Mucosa of gallbladder (tissue), 1 donor: ENCODE measurements at regions not wholly inside any gene's neighbourhood (a gene's known extent, or its start where the extent isn't known, plus 50 kb on each side); places are given as distances from the start of the nearest gene placed in this dataset.
"Not testable (repeated sequence)": the region's sequence is repeated elsewhere in the genome, so short reads cannot be mapped to it uniquely, and the experiment has no call there.

Source experiments
- DNase-seq: peaks from one replicate; pipeline ENCODE4 v3.0.0-alpha.2; 2020; ENCODE audit warnings: low spot score
- donor health status: DM: no; HTN: no; CAD: no.

DNA sequence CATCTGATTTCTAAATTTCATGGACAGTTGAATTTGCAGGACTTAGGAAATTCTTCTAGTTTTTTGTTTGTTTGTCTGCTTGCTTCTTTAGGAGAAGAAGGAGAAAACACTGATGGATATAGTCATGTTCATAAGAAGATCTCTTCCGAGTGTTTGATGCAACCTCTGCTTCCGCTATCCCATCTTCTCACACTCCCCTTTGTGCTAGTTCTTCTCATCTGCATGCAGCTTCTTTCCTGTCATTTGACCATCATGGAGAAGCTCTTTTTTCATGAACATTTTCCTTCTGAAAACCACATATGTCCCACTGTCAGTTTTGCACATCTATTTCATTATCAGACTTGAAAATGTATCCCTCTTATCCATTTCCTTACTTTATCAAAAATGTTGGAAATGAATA, 346.9 kb upstream of the PRKCQ start:
- no peak for DNase-seq

GRCh38 chr10:6925146-6925545, 345.1 kb upstream of the PRKCQ start:
- no peak for DNase-seq

DNA sequence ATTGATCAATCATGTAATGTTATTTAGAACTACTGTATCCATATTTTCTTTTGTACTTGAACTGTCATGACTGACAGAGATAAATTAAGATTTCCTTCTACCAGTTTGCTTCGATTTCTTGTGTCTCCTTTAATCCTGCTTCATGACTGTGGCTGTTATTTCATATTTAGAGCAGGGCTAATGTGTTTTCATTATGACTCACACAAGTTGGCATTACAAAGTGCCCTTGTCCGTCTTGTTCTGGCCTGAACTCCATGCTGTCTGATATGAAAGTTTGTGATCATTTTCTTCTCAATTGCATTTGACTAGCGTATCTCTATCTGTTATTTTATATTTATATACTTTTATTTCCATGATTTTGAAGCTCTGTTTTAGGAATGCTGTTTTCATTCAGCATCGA, 344.1 kb upstream of the PRKCQ start:
- DNase-seq: no peak

DNA sequence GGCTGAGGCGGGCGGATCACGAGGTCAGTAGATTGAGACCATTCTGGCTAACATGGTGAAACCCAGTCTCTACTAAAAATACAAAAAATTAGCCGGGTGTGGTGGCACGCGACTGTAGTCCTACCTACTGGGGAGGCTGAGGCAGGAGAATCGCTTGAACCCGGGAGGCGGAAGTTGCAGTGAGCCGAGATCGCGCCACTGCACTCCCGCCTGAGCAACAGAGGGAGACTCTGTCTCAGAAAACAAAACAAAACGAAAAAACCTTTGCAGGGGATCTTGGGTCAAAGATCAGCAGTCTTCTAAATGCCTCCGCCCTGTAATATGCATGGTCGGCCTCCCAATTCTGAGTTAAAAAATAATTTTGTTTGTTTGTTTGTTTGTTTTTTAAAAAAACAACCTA, 340.9 kb upstream of the PRKCQ start:
- DNase-seq: not testable (repeated sequence)

DNA sequence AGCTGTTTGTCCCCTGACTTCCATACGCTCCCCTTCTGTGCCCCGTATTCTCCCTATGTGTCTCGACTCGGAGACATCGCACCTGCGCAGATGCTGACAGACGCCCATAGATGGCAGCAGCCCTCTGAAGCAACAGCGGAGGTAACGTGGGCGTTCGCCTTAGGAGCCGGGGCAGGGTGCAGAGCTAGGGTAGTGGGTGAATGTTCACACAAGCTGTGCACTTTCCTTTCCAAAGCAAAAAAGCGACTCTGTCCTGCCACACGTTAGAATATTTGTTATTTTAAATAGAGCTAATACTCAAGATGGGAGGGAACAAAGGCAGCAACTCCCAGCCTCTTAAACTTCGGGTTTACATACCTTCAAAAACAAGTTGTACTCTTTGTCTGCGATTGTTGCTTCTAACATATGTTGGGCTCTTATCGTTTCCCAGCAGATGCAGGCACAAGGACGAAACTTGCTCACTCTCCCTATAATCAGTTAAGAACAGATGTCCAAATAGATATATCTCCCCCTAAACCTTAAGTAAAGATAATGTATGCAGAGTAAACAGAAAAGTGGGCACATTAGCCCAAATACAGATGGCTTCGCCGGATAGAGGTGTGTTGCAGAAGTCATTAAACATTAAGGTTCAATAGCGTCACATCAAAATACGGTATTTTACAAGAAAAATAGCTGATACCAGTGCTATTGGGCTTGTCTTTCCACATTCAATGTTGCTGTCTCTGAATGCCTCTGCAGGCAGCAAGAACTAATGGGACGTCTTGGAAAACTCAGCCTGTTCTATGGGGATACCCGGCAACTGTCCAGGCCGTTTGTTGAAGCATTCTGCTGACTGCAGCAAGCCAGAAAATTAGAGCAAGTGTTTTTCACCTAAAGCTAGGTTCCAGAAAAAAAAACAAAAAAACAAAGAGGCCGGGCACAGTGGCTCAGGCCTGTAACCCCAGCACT, 340.3 kb upstream of the PRKCQ start:
- DNase-seq: peak; percentile 65

DNA sequence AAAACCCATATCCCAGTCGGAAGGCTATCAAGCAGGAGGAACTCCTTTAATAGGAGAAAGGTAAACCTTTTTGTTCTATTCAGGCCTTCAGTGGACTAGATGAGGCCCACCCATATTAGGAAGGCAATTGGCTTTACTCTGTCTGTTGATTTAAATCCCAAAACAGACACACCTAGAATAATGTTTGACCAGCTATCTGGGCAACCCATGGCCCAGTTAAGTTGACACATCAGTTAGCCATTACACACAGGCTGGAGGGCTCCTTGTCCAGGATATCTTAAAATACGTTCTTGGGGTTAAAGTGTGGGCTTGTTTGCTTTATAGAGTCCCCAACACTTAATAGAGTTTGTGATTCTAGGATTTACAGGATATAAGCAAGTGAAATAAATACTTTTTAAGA, 339.0 kb upstream of the PRKCQ start:
- no peak for DNase-seq

DNA sequence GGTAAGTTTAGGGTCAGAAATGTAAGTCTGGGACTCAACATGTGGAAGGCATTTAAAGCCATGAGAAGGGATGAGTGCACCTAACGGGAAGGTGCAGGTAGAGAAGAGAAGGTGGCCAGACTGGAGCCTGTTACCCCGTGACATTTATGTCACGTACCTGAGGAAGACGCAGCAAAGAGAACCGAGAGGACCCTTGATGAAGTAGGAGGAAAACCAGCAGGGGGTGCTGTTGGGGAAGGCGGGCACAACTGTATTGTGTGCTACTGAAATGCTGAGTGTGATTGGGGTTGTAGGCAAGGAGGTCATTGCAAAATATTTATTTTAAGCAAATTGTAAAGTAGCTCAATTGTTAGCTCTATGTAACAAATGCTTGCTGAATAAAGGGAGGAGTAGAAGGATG, 338.2 kb upstream of the PRKCQ start:
- DNase-seq: peak; percentile 35

GRCh38 chr10:6917125-6917524, 337.0 kb upstream of the PRKCQ start:
- no peak for DNase-seq

DNA sequence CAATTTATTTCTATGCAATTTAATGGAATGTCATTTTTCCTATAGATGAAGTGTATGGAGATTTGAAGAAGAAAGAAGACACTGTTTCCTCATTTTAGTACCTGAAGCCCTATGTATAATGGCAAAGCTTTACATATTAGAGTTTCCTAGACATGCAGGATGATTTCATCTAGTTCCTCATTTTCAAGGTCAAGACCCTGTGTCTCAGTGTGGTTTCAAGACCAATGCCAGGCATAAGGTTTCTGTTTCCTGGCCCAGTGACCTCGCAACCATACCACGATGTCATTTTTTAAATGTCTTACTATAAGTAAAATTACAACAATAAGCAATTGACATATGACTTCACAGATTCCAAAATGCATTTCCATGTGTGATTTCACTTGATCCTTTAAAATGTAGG, 336.5 kb upstream of the PRKCQ start:
- no peak for DNase-seq

DNA sequence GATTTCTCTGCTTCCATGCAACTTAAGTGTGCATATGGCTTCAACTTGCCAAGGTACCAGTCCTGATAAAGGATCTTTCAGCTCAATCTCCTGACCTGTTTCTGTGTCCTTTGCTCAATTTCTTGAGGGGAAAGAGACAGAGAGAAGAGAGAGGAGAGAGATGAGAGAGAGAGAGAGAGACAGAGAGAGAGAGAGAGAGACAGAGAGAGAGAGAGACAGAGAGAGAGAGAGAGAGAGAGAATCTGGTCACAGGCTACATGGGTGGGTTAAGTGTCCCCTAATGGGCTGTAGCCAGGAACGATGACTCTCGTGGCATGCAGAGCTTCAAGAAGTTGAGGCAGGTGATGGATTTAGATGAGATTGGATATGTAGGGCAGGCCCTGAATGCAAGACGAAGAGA, 335.2 kb upstream of the PRKCQ start:
- DNase-seq: no peak

DNA sequence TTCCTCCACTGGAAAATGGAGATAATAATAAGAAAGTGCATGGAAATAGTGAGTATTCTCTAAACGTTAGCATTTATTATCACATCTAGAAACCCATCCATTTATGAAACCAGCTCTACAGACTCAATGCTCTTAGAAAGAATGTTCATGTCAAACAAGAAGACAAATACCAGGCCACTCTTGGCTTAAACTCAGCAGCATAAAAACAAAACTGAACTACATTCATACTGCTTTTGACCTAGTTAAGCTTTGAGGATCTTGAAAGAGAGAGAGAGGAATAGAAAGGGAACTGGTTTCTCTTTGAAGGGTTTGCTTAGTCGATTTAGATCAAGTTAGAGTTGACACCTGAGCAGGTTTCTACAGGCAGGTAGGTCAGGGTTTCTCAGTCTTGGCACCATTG, 332.9 kb upstream of the PRKCQ start:
- no peak for DNase-seq

DNA sequence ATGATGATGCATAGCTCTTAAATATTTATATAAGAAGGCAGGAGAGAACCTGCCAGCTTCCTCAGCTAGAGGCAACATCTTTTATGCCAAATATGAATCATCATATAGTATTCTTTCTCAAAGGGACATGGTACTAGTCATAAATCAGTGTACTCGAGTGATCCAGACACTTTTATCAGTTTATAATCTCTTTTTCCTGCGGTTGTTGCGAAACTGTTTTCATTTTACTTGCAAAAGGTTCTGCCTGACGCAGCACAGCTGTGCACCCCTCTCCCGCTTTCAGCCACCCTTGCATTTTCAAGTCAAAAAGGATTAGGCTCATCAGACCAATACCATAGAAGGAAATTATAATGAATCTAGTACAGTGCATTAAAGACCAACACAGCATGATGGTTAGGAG, 332.3 kb upstream of the PRKCQ start:
- DNase-seq: no peak

- DNase-seq: no peak
These were observed 331.9 kb upstream of the PRKCQ start for GRCh38 chr10:6912021-6912420.

GRCh38 chr10:6909905-6910560, 330.0 kb upstream of the PRKCQ start:
- no peak for DNase-seq

- DNase-seq: no peak
These were observed 327.9 kb upstream of the PRKCQ start for GRCh38 chr10:6907877-6908530.

DNA sequence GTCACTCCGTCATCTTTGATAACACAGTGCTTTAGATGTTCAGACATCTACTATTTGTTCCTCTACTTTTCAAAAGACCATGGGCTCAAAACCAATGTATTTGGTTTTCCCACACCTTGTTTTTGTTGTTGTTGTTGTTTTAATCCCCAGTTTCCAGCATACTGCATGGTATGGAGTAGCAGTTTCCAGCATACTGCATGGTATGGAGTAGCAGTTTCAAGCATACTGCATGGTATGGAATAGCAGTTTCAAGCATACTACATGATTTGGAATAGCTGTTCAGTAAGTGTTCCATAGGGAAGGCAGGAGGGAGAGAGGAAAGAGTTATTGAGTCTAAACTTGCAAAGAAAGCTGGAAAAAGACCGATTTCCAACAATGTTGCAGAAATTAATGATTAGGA, 314.3 kb upstream of the PRKCQ start:
- no peak for DNase-seq

DNA sequence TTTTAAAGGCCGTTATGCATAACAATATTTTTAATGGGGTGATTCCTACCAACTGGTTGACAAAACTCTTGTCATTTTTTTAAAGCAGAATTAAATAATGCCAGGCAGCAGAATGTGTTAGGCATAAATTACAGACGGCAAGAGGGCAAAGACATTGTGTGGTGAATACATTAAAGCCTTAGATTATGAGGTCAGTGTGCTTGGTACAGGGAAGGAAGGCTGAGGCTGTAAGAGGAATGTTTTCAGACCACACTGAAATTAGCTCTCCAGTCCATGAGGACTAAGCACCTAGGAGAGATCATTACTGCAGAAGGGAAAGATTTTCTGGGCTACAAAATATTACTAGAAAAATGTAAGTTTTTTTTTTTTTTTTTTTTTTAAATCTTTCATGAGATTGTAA, 312.8 kb upstream of the PRKCQ start:
- no peak for DNase-seq

DNA sequence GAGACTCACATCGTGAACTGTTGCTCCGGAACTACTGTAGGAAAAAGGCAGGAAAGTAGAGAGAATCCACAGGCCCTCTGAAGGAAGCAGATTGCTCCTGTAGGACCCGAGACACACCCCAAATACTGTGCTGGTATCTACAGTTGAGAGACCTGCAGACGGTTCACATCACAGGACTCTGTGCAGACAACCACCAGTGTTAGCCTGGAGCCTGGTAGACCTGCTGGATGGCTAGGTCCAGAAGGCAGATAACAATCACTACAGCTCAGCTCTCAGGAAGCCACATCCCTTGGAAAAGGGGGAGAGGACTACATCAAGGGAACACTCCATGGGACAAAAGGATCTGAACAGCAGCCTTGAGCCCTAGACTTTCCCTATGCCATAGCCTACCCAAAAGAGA, 311.8 kb upstream of the PRKCQ start:
- DNase-seq: no peak

GRCh38 chr10:6889718-6890117, 309.6 kb upstream of the PRKCQ start:
- no peak for DNase-seq

GRCh38 chr10:6888434-6888833, 308.4 kb upstream of the PRKCQ start:
- DNase-seq: no peak

DNA sequence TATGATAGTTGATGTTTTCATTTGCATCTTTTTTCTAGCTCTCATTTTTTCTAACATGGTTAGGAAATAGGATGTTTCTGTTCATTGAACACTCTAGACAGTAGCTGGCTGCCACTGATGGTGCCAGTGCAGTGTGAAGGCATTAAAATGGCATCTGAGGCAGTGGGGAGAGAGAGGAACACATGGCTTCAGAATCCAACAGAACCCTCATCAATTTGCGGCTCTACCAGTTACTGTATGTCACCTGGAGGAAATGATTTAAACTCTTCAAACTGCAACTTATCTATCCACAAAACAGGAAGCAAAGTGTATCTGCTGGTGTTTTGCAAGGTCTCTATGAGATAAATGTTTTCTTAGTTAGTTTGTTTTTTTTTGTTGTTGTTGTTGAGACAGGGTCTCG, 305.2 kb upstream of the PRKCQ start:
- no peak for DNase-seq

DNA sequence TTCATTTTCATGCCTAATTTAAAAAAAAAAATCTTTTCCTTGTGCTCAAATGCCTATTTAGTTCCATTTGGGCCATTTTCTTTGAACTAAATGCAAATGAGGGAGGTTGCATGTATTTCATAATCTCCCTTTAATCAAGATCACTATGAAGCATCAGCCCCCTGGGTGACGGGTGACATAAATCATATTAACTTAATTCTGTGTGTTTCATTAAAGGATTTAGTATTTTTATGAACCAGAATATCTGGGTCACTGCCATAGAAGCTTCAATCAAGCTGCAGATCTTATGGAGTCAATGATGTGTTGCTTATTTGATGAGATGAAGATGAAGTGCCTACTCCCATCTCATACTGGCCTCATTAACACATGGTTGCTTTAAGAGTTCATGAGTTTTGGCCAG, 301.9 kb upstream of the PRKCQ start:
- DNase-seq: no peak
